ENCODE measurements at regions not wholly inside any gene's neighbourhood (a gene's known extent, or its start where the extent isn't known, plus 50 kb on each side); places are given as distances from the start of the nearest gene placed in this dataset.

DNA sequence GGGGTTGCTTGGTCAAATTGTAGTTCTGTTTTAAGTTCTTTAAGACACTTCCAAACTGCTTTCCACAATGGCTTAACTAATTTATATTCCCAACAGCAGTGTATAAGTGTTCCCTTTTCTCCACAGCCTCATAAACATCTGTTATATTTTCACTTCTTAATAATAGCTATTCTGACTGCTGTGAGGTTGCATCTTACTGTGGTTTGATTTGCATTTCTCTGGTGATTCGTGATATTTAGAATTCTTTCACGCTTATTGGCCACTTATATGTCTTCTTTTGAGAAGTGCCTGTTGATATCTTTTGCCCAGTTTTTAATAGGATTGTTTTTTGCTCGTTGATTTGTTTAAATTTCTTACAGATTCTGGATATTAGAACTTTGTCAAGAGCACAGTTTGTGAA is 278.6 kb upstream of the ITM2A start:
- no peaks in the 10 kb centered on the region for H3K36me3 ChIP-seq
- H3K27me3 ChIP-seq = no peaks in the 10 kb centered on the region
- no peak overlapping the region for H3K27ac ChIP-seq
- DNase-seq = no peak
- H3K4me1 ChIP-seq = no peaks in the 10 kb centered on the region
- H3K9me3 ChIP-seq (replicated peaks) = no peaks in the 10 kb centered on the region
- H3K4me3 ChIP-seq = no peak overlapping the region

DNA sequence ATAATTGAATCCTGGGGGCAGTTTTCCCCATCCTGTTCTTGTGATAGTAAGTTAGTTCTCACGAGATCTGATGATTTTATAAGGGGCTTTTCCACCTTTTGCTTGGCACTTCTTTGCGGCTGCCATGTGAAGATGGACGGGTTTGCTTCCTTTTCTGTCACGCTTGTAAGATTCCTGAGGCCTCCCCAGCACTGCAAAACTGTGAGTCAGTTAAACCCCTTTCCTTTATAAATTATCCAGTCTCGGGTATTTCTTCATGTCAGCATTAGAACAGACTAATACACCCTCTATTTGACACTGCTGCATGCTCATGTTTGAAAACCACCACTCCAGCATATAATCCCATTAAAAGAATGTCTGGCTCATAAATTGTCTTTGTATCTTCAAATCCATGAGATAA is 264.4 kb upstream of the ITM2A start:
- Histone ChIP-seq H3K27ac (no peak overlapping the region), H3K27me3 (no peaks in the 10 kb centered on the region)
- DNase-seq = no peak

DNA sequence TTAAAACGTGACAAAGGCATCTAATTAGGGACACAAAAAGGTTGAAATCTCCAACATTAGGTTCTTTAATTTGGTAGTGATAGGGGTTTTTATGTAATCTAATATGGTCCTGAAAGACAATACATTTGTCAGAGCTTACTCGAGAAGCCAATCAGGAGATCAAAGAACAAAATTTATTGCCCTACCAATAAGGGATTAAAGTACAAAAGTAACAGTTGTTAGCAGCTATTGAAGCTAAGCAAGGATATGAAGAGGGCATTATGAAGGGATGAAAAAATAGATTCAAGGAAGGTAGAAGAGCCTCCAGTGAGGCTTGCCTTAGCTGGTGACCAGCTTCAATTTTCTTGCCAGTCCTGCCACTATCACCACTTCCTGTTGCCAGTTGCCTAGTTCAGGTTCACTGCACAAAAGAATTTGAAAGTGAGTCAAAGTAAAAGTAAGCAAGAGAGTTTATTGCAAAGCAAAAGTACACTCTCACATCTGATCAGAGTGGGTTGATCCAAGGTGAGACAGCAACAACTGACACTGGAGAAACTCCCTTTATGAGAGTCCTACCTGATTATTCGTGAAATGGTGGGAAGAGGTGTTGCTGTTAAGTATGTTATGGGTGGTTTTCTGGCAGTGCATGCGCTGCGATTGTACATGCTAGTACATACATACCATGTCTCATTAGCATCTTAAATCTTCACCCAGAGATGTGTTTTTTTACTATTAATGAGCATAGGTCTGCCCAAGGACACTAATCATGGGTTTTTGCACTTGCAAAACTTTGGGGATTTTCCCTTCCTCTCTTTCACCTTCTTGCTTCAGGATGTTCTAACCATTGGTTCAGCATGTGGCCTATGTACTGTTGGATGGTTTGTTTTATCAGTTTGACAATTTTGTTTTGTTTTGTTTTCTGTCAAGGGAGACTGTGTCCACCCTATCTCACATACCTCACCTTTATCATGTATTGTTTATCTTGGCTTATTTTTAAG is 263.2 kb upstream of the ITM2A start:
- DNase-seq = no peak
- H3K4me1 ChIP-seq = no peaks in the 10 kb centered on the region

More for the DNA sequence above, 264.4 kb upstream of the ITM2A start:
- no peaks in the 10 kb centered on the region for H3K4me1 ChIP-seq
- no peaks in the 10 kb centered on the region for H3K36me3 ChIP-seq
- H3K9me3 ChIP-seq (replicated peaks) = no peaks in the 10 kb centered on the region
- no peak overlapping the region for H3K4me3 ChIP-seq

DNA sequence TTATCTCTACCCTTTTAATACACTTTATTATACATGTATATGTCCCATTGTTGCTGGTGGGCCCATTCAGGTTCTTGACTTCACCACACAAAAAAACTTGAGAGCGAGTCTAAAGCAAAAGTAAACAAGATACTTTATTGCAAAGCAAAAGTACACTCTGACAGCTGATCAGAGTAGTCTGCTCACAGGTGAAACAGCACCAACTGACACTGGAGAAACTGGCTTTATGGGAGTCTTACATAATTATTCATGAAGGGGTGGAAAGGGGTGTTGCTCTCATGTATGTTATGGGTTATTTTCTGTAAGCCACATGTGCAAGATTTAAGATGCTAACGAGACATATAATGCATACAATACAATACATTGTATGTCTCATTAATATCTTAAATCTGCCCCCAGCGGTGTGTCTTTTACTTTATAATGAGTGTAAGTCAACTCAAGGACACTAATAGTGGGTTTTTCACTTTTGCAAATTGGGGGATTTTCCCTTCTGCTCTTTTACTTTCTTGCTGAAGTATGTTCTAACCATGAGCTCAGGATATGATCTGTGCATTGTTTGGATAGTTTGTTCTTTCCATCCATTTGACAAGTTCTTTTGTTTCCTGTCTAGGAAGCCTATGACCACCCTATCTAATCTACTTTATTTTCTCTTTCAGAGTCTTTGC is 256.1 kb upstream of the ITM2A start:
- Histone ChIP-seq H3K27me3 (no peaks in the 10 kb centered on the region), H3K27ac (no peak overlapping the region), H3K36me3 (no peaks in the 10 kb centered on the region), H3K4me3 (no peak overlapping the region), H3K4me1 (no peaks in the 10 kb centered on the region), H3K9me3 (replicated peaks) (no peaks in the 10 kb centered on the region)
- DNase-seq = no peak

More for the DNA sequence above, 263.2 kb upstream of the ITM2A start:
- no peak overlapping the region for H3K27ac ChIP-seq
- H3K27me3 ChIP-seq = no peaks in the 10 kb centered on the region
- no peaks in the 10 kb centered on the region for H3K9me3 ChIP-seq (replicated peaks)
- H3K36me3 ChIP-seq = no peaks in the 10 kb centered on the region
- no peak overlapping the region for H3K4me3 ChIP-seq

DNA sequence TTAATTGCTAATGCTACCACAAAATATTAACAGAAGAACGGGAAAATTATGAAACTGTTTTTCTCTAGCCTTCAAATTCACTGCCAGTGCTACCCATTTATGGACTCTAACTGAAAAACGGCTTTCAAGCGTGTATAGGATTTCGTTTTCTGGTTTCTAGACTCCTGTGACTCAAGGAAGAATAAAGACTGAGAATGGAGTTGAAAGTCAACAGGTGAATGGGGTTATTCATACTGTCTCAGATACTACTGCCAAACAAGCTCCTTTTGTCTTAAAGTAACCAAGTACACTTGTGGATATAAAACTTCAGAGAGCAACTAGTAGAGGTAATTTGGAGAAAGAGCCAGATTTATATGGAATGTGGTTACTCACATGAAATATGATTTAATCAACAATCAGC is 251.1 kb upstream of the ITM2A start:
- H3K4me3 ChIP-seq = no peak overlapping the region

DNA sequence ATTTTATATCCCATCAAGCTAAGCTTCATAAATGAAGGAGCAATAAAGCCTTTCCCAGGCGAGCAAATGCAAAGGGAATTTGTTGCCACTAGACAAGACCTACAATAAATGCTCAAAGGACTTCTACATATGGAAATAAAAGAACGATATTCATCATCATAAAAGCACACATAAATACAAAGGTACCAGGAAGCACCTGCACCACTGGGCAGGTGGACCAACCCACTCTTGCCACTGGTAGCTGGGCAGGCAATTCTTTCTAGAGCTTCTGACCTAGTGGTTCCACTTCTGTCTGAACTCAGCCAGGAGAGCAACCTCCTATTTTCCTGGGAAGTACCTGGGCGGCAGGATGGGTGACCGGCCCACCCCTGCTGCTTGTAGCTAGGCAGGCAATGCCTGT is 237.2 kb upstream of the ITM2A start:
- Histone ChIP-seq H3K9me3 (replicated peaks) (no peaks in the 10 kb centered on the region), H3K4me1 (no peaks in the 10 kb centered on the region), H3K27ac (no peak overlapping the region), H3K36me3 (no peaks in the 10 kb centered on the region), H3K27me3 (no peaks in the 10 kb centered on the region), H3K4me3 (no peak overlapping the region)
- DNase-seq = no peak

More for the DNA sequence above, 251.1 kb upstream of the ITM2A start:
- Histone ChIP-seq H3K4me1 (no peaks in the 10 kb centered on the region), H3K9me3 (replicated peaks) (no peaks in the 10 kb centered on the region), H3K27ac (no peak overlapping the region), H3K27me3 (no peaks in the 10 kb centered on the region), H3K36me3 (no peaks in the 10 kb centered on the region)
- no peak for DNase-seq

DNA sequence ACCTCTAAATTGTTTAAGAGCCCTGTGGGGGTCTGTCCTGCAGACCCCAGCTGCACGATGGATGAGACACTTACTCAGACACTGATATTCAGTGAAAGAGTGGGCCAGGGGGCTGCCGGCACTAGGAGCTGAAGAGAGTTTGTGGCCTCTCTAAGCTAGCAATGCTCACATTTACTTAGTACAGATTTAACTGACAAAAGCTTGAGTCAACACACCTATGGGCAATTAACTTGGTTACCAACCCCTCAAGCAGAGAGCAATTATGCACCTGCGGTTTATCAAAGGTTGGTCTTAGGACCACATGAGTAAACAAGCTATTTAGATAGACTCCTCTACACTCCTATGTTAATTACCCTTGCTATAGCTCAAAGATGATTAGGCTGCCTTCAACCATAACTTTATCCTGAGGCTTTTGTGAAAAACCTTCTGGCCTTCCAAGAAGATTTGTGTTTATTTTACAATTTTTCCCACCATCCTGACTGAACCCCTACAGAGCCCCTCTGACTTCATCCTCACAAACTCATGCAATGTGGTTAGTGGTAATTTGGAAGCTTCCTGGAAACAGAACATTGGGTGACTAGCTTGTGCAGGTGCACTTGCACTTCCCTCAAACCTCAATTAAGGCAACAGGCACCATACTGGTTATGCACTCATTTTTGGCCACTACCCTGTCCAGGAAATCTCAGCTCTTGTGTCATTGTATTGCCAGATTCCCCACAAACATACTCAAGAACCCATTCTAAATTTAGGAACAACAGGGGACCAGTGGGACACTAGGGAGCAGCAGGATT is 234.4 kb upstream of the ITM2A start:
- no peaks in the 10 kb centered on the region for H3K36me3 ChIP-seq
- H3K9me3 ChIP-seq (replicated peaks) = no peaks in the 10 kb centered on the region
- no peaks in the 10 kb centered on the region for H3K27me3 ChIP-seq
- no peaks in the 10 kb centered on the region for H3K4me1 ChIP-seq
- no peak overlapping the region for H3K4me3 ChIP-seq
- H3K27ac ChIP-seq = no peak overlapping the region
- no peak for DNase-seq

DNA sequence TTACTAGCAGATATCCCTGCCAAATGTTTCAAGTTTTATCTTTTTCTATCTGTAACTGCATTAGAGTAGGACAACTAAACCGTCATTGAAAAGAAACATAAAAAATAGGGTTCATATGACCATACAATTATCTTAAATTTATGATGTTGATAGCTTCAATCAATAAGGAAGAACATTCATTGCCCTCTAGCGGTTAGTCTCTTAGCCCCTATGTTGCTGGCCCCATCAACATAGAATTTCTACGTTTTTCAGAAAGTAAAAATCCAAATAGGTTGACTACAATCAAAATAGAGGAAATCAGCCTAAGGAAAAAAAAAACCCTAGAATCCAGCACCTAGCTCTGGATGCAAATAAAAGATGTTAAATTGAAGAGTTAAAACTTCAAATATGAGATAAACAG is 225.1 kb upstream of the ITM2A start:
- Histone ChIP-seq H3K27ac (no peak overlapping the region), H3K27me3 (no peaks in the 10 kb centered on the region), H3K4me1 (no peaks in the 10 kb centered on the region), H3K9me3 (replicated peaks) (no peaks in the 10 kb centered on the region), H3K4me3 (no peak overlapping the region), H3K36me3 (no peaks in the 10 kb centered on the region)
- peak in 1 of 2 experiments; percentile 3 for DNase-seq

DNA sequence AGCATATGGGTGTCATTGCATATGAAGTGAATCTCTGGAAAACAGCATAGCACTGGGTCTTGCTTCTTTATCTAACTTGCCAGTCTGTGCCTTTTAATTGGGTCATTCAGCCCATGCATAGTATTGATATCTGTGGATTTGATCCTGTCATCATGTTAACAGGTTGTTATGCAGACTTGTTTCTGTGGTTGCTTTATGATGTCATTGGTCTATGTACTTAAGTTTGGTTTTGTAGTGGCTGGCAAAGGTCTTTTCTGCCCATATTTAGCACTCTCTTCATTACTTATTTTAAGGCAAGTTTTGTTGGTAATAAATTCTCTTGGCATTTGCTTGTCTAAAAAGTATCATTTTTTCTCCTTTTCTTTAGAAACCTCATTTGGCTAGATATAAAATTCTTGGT is 221.1 kb upstream of the ITM2A start:
- DNase-seq = no peak
- H3K4me1 ChIP-seq = no peaks in the 10 kb centered on the region
- no peaks in the 10 kb centered on the region for H3K36me3 ChIP-seq
- H3K4me3 ChIP-seq = no peak overlapping the region
- no peaks in the 10 kb centered on the region for H3K9me3 ChIP-seq (replicated peaks)
- H3K27me3 ChIP-seq = no peaks in the 10 kb centered on the region
- no peak overlapping the region for H3K27ac ChIP-seq

DNA sequence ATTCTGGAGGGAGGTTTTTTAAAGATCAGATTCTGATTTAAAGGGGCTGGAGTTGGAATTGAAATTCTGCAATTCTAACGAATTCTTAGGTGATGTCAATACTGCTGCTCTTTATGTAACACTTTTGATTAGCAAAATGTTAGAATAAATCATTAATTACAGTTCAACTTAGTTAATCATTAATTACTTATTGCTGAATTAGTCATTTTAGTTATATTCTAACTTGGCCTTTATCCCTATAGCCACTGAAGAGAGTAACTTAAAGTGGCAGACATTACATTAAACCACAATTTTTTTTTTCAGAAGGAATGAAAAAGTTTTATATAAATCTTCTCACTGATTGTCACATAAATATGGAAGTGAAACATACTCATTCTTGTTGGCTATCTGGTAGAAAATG is 206.6 kb upstream of the ITM2A start:
- no peak overlapping the region for H3K27ac ChIP-seq
- DNase-seq = no peak
- peaks cover 3% of the 10 kb centered on the region; the same call in 1 of the 2 replicates for H3K4me1 ChIP-seq
- H3K9me3 ChIP-seq (replicated peaks) = no peaks in the 10 kb centered on the region
- H3K4me3 ChIP-seq = no peak overlapping the region
- H3K27me3 ChIP-seq = no peaks in the 10 kb centered on the region
- no peaks in the 10 kb centered on the region for H3K36me3 ChIP-seq

DNA sequence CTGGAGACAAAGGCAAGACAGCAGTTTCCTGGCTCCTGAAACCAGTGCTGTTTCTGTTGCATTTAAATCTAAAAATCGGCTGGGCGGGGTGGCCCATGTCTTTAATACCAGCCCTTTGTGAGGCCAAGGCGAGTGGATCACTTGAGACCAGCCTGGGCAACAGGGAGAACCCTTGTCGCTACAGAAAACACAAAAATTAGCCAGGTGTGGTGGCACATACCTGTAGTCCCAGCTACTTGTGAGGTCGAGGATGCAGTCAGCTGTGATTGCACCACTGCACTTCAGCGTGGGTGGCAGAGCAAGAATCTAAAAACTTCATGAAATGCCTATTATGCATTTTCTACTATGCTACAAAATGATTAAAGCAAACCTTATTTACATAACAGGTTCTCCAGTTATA is 205.4 kb upstream of the ITM2A start:
- Histone ChIP-seq H3K36me3 (no peaks in the 10 kb centered on the region), H3K9me3 (replicated peaks) (no peaks in the 10 kb centered on the region), H3K4me1 (peaks cover 3% of the 10 kb centered on the region; the same call in 1 of the 2 replicates), H3K27me3 (no peaks in the 10 kb centered on the region), H3K4me3 (no peak overlapping the region), H3K27ac (no peak overlapping the region)
- DNase-seq = no peak

DNA sequence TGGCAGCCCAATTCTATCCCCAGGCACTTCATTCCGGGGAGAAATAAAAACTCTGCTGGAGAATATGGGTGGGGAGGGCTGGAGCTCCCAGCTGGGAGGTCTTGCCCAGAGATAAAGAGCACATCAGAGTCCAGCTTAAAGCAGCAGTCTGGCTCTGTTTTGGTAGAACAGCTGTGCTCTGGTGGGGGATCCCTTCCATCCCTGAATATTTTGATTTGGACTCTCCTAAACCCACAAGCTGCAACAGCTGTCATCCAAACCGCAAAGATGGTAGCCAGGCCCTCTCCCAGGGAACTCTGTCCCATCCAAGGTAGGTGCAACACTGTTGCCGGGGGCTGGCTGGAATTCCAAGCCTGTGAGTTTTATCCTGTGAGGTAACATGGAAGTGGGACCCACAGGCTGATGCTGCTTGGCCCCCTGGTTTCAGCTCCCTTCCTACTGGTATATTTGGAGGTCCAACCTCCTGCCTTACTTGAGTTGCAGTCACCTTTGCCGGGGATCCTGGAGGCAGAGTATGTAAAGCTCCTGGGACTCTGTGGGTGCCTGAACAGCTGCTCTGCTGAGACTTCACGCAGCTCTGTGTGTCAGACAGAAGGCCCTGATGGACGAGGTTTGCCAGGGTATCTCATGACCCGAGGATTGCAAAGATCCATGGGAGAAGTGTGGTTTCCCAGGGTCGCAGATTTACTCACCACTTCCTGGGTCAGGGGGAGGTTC is 203.5 kb upstream of the ITM2A start:
- Histone ChIP-seq H3K36me3 (no peaks in the 10 kb centered on the region), H3K27ac (peak overlapping the region; percentile 97), H3K9me3 (replicated peaks) (no peaks in the 10 kb centered on the region), H3K27me3 (no peaks in the 10 kb centered on the region), H3K4me1 (peaks cover 3% of the 10 kb centered on the region; the same call in 1 of the 2 replicates), H3K4me3 (peak overlapping the region; percentile 50)
- peak; percentile 82 to 89 for DNase-seq

DNA sequence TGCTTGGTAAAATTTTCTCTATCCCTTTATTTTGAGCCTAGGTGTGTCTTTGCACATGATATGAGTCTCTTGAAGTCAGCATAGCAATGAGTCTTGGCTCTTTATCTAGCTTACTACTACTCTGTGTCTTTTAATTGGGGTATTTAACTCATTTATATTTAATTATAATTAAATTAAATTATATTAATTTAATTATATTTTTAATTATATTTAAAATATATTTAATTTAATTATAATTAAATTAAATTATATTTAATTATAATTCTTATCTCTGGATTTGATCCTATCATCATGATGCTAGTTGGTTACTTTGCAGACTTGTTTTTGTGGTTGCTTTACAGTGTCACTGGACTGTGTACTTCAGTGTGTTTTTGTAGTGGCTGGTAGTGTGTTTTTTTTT is 201.2 kb upstream of the ITM2A start:
- DNase-seq = no peak
- no peaks in the 10 kb centered on the region for H3K36me3 ChIP-seq
- H3K4me1 ChIP-seq = peaks cover 3% of the 10 kb centered on the region; the same call in 1 of the 2 replicates
- no peaks in the 10 kb centered on the region for H3K27me3 ChIP-seq
- no peak overlapping the region for H3K27ac ChIP-seq
- H3K9me3 ChIP-seq (replicated peaks) = no peaks in the 10 kb centered on the region
- no peak overlapping the region for H3K4me3 ChIP-seq

DNA sequence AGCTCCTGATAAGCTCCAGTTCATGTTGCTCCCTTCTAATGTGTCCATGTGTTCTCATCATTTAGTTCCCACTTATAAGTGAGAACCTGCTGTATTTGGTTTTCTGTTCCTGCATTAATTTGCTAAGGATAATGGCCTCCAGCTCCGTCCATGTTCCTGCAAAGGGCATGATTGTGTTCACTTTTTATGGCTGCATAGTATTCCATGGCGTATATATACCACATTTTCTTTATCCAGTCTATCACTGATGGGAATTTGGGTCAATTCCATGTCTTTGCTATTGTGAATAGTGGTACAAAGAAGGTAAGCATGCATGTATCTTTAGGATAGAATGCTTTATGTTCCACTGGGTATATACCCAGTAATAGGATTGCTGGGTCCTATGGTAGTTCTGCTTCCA is 197.2 kb upstream of the ITM2A start:
- no peak for DNase-seq
- no peaks in the 10 kb centered on the region for H3K4me1 ChIP-seq
- no peaks in the 10 kb centered on the region for H3K36me3 ChIP-seq
- H3K9me3 ChIP-seq (replicated peaks) = no peaks in the 10 kb centered on the region
- H3K27ac ChIP-seq = no peak overlapping the region
- H3K4me3 ChIP-seq = no peak overlapping the region
- no peaks in the 10 kb centered on the region for H3K27me3 ChIP-seq

All from SJCRH30 (cell line).